GM12892 (cell line): ENCODE measurements at regions not wholly inside any gene's neighbourhood (a gene's known extent, or its start where the extent isn't known, plus 50 kb on each side); places are given as distances from the start of the nearest gene placed in this dataset.
"Not testable (repeated sequence)": the region's sequence is repeated elsewhere in the genome, so short reads cannot be mapped to it uniquely, and the experiment has no call there.

Experiments
- POLR2A ChIP-seq: IDR thresholded peaks from 2 replicates; pipeline ENCODE4 v1.6.1; 2011; ENCODE audit warnings: low read depth, low read length, control low read depth
- POLR2AphosphoS5 ChIP-seq: IDR thresholded peaks from 2 replicates; pipeline ENCODE4 v1.6.1; 2011; ENCODE audit warnings: low read depth, low read length, control low read depth
- TAF1 ChIP-seq: IDR thresholded peaks from 2 replicates; pipeline ENCODE4 v1.6.1; 2011; ENCODE audit warnings: low read depth, mild to moderate bottlenecking, control low read depth, low read length, borderline replicate concordance

- TF ChIP-seq POLR2A, POLR2AphosphoS5, TAF1: not testable (repeated sequence)
These were observed 160.0 kb upstream of the PTPRZ1 start for GRCh38 chr7:121712961-121713360.
